B cell (primary cell): ENCODE measurements at regions not wholly inside any gene's neighbourhood (a gene's known extent, or its start where the extent isn't known, plus 50 kb on each side); places are given as distances from the start of the nearest gene placed in this dataset.

Experiments
- CTCF ChIP-seq: fragments of 200-600 bp; IDR thresholded peaks from one replicate; pipeline ENCODE4 v1.8.0; 2022; ENCODE audit warnings: antibody characterized with exemption, mild to moderate bottlenecking
- EZH2 ChIP-seq: IDR thresholded peaks from 2 replicates; pipeline ENCODE4 v1.6.1; 2012; ENCODE audit warnings: borderline replicate concordance, low read depth, mild to moderate bottlenecking, moderate library complexity, low read length; ENCODE audit not compliant: insufficient read depth, poor library complexity, severe bottlenecking

- TF ChIP-seq EZH2 = no peak
- no peak for TF ChIP-seq CTCF
Observed at GRCh38 chr18:71001597-71001996, 712.8 kb downstream of the SOCS6 start.
